ENCODE measurements at regions not wholly inside any gene's neighbourhood (a gene's known extent, or its start where the extent isn't known, plus 50 kb on each side); places are given as distances from the start of the nearest gene placed in this dataset.

DNA sequence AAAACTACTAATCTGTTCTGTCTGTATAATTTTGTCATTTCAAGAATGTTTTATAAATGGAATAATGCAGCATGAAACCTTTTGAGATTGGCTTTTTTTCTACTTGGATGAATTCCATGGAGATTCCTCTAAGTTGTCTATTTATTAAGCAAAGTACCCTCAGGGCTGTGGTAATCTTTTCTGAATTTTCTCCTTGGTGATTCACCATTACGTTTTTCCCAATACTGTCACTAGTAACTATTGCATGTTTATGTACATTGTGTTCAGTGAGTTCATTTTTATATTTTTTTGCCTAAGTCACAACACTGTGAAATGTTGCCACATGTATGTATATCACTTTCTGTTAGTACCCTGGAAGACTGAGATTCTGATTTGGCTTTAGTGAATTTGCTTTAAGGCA lies 177.0 kb upstream of the GRIN3A start:
- intact Hi-C loops (cut with micrococcal nuclease; ENCODE audit: unreplicated experiment), result no loop called here
- no peak overlapping the region for H3K27ac ChIP-seq (ENCODE audit: low read depth, low read length, poor library complexity, severe bottlenecking)
- no TSS peak for BruUV-seq (replicated peaks)
- H3K4me1 ChIP-seq (ENCODE audit: insufficient read depth, low read length, poor library complexity, severe bottlenecking), result no peaks in the 10 kb centered on the region
- no peak overlapping the region for H3K4me3 ChIP-seq (ENCODE audit: low read depth, low read length, poor library complexity, severe bottlenecking)
- no peaks in the 10 kb centered on the region for H3K36me3 ChIP-seq (ENCODE audit: insufficient read depth, low read length, poor library complexity, severe bottlenecking)
- DNase-seq (ENCODE audit: low spot score), result no peak
- no peaks in the 10 kb centered on the region for H3K9me3 ChIP-seq (ENCODE audit: low read depth, low read length, poor library complexity, severe bottlenecking)
- ChIA-PET CTCF (no interaction called here), POLR2A (ENCODE audit: low non-redundant PET) (no interaction called here)
- no peak for TF ChIP-seq CTCF (conservative IDR thresholded peaks at IDR 0.05; ENCODE audit: low read depth, low read length)
- no peak for TF ChIP-seq EZH2 (IDR thresholded peaks at IDR 0.05; ENCODE audit: borderline replicate concordance, low read depth, low read length, poor library complexity, severe bottlenecking)
- H3K27me3 ChIP-seq (replicated peaks; ENCODE audit: insufficient read depth, low read depth, low read length, poor library complexity), result no peaks in the 10 kb centered on the region

- intact Hi-C loops (cut with micrococcal nuclease; ENCODE audit: unreplicated experiment), result no loop called here
- no peaks in the 10 kb centered on the region for H3K27me3 ChIP-seq (replicated peaks; ENCODE audit: insufficient read depth, low read depth, low read length, poor library complexity)
- no peak overlapping the region for H3K4me3 ChIP-seq (ENCODE audit: low read depth, low read length, poor library complexity, severe bottlenecking)
- H3K36me3 ChIP-seq (ENCODE audit: insufficient read depth, low read length, poor library complexity, severe bottlenecking), result no peaks in the 10 kb centered on the region
- no peak for DNase-seq (ENCODE audit: low spot score)
- no peak for TF ChIP-seq EZH2 (IDR thresholded peaks at IDR 0.05; ENCODE audit: borderline replicate concordance, low read depth, low read length, poor library complexity, severe bottlenecking)
- no peak for TF ChIP-seq CTCF (conservative IDR thresholded peaks at IDR 0.05; ENCODE audit: low read depth, low read length)
- no peak overlapping the region for H3K27ac ChIP-seq (ENCODE audit: low read depth, low read length, poor library complexity, severe bottlenecking)
- ChIA-PET POLR2A (ENCODE audit: low non-redundant PET) (no interaction called here), CTCF (no interaction called here)
- H3K9me3 ChIP-seq (ENCODE audit: low read depth, low read length, poor library complexity, severe bottlenecking), result peaks cover 3% of the 10 kb centered on the region
- no TSS peak for BruUV-seq (replicated peaks)
- no peaks in the 10 kb centered on the region for H3K4me1 ChIP-seq (ENCODE audit: insufficient read depth, low read length, poor library complexity, severe bottlenecking)
Observed at GRCh38 chr9:101912698-101913097, 174.3 kb upstream of the GRIN3A start.

DNA sequence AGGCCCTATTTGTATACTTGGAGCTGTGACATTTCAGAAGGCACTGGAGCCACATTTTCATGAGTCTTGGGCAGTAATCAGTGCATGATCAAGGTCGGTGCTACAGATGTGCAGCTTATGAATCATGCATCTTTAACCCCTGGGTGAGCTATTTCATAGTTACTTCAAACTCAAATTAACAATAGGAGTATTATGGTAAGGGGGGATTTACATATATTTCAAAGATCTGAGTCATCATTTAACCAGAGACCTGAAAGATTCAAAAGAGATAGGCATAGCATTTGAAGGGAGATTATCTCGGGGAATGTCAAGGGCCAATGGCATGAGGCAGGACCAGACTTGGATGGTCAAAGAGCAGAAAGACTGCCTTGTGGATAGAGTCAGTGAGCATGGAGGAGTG lies 169.0 kb upstream of the GRIN3A start:
- no peak for TF ChIP-seq CTCF (conservative IDR thresholded peaks at IDR 0.05; ENCODE audit: low read depth, low read length)
- Histone ChIP-seq H3K9me3 (ENCODE audit: low read depth, low read length, poor library complexity, severe bottlenecking) (peaks cover 3% of the 10 kb centered on the region), H3K36me3 (ENCODE audit: insufficient read depth, low read length, poor library complexity, severe bottlenecking) (no peaks in the 10 kb centered on the region), H3K27me3 (replicated peaks; ENCODE audit: insufficient read depth, low read depth, low read length, poor library complexity) (no peaks in the 10 kb centered on the region), H3K4me3 (ENCODE audit: low read depth, low read length, poor library complexity, severe bottlenecking) (no peak overlapping the region), H3K27ac (ENCODE audit: low read depth, low read length, poor library complexity, severe bottlenecking) (no peak overlapping the region), H3K4me1 (ENCODE audit: insufficient read depth, low read length, poor library complexity, severe bottlenecking) (no peaks in the 10 kb centered on the region)
- ChIA-PET POLR2A (ENCODE audit: low non-redundant PET) (no interaction called here), CTCF (no interaction called here)
- no peak for DNase-seq (ENCODE audit: low spot score)
- intact Hi-C loops (cut with micrococcal nuclease; ENCODE audit: unreplicated experiment), result no loop called here
- BruUV-seq (replicated peaks), result no TSS peak
